Neural cell (in vitro differentiated cells): ENCODE measurements at regions not wholly inside any gene's neighbourhood (a gene's known extent, or its start where the extent isn't known, plus 50 kb on each side); places are given as distances from the start of the nearest gene placed in this dataset.

ENCODE experiments used
- H2AFZ ChIP-seq: fragments of 200-600, 300-800 bp; sonication (generic), shearing (Covaris generic); 2 replicates; pipeline ENCODE4 v1.6.0; 2014; ENCODE audit warnings: low read depth, mild to moderate bottlenecking, antibody characterized with exemption, low read length, moderate library complexity
- H3F3A ChIP-seq: fragments of 200-600 bp; shearing (Covaris generic); 2 replicates; pipeline ENCODE4 v1.6.1; 2016; ENCODE audit warnings: mild to moderate bottlenecking, moderate library complexity, mixed read lengths, antibody characterized with exemption, low read length; ENCODE audit not compliant: insufficient read depth, poor library complexity, severe bottlenecking
- H3K27ac ChIP-seq: fragments of 200-600, 300-800 bp; sonication (generic), shearing (Covaris generic); 2 replicates; pipeline ENCODE4 v1.5.1; 2014; ENCODE audit warnings: mild to moderate bottlenecking, low read length, moderate library complexity
- H3K27me3 ChIP-seq: fragments of 300-800, 200-600 bp; sonication (generic), shearing (Covaris generic); 2 replicates; pipeline ENCODE4 v1.6.0; 2014; ENCODE audit warnings: mild to moderate bottlenecking, low read depth, low read length, moderate library complexity; ENCODE audit not compliant: insufficient read depth
- H3K36me3 ChIP-seq: fragments of 300-800, 200-600 bp; sonication (generic), shearing (Covaris generic); 2 replicates; pipeline ENCODE4 v1.5.1; 2014; ENCODE audit warnings: mild to moderate bottlenecking, antibody characterized with exemption, low read length, moderate library complexity; ENCODE audit not compliant: insufficient read depth
- H3K4me2 ChIP-seq: fragments of 300-800, 200-600 bp; sonication (generic), shearing (Covaris generic); 2 replicates; pipeline ENCODE4 v1.6.0; 2014; ENCODE audit warnings: mild to moderate bottlenecking, low read length
- H3K4me3 ChIP-seq: fragments of 300-800, 200-600 bp; sonication (generic), shearing (Covaris generic); 2 replicates; pipeline ENCODE4 v1.5.1; 2014; ENCODE audit warnings: mild to moderate bottlenecking, low read length, moderate library complexity
- H3K79me2 ChIP-seq: fragments of 200-600 bp; shearing (Covaris generic); replicated peaks from 2 replicates; pipeline ENCODE4 v1.6.0; 2014; ENCODE audit warnings: mild to moderate bottlenecking, low read length, moderate library complexity; ENCODE audit not compliant: insufficient read depth
- H3K9ac ChIP-seq: fragments of 300-800, 200-600 bp; sonication (generic), shearing (Covaris generic); 2 replicates; pipeline ENCODE4 v1.6.1; 2016; ENCODE audit warnings: mild to moderate bottlenecking, low read length, mixed read lengths
- H3K9me2 ChIP-seq: fragments of 200-600 bp; shearing (Covaris generic); 2 replicates; pipeline ENCODE4 v1.6.1; 2016; ENCODE audit warnings: mild to moderate bottlenecking, low read length, mixed read lengths; ENCODE audit not compliant: insufficient read depth
- H3K9me3 ChIP-seq: fragments of 200-600, 300-800 bp; sonication (generic), shearing (Covaris generic); 2 replicates; pipeline ENCODE4 v1.6.1; 2016; ENCODE audit warnings: mild to moderate bottlenecking, mixed run types, low read length, moderate library complexity, mixed read lengths
- H4K20me1 ChIP-seq: fragments of 200-600 bp; shearing (Covaris generic); 2 replicates; pipeline ENCODE4 v1.6.1; 2016; ENCODE audit warnings: mild to moderate bottlenecking, mixed run types; ENCODE audit not compliant: insufficient read depth
- CTCF ChIP-seq: fragments of 450-650 bp; IDR thresholded peaks from 2 replicates; pipeline ENCODE4 v1.5.1; 2014; ENCODE audit warnings: antibody characterized with exemption, mild to moderate bottlenecking, moderate library complexity; ENCODE audit not compliant: poor library complexity, severe bottlenecking
- EP300 ChIP-seq: fragments of 450-650 bp; conservative IDR thresholded peaks from 2 replicates; pipeline ENCODE4 v1.6.1; 2014; ENCODE audit warnings: antibody characterized with exemption, mild to moderate bottlenecking, moderate library complexity; ENCODE audit not compliant: poor library complexity, severe bottlenecking
- EZH2 ChIP-seq: fragments of 200-600, 300-800 bp; shearing (Covaris generic), sonication (generic); IDR thresholded peaks from 2 replicates; pipeline ENCODE4 v1.6.1; 2014; ENCODE audit warnings: antibody characterized with exemption, low read length, borderline replicate concordance, mild to moderate bottlenecking; ENCODE audit not compliant: insufficient read depth, poor library complexity, severe bottlenecking
- MXI1 ChIP-seq: fragments of 450-650 bp; conservative IDR thresholded peaks from 2 replicates; pipeline ENCODE4 v1.6.1; 2014; ENCODE audit warnings: antibody characterized with exemption, mild to moderate bottlenecking; ENCODE audit not compliant: poor library complexity, severe bottlenecking
- POLR2AphosphoS5 ChIP-seq: IDR thresholded peaks from 2 replicates; pipeline ENCODE4 v1.6.1; 2012
- RAD21 ChIP-seq: fragments of 450-650 bp; conservative IDR thresholded peaks from 2 replicates; pipeline ENCODE4 v1.6.1; 2014; ENCODE audit warnings: antibody characterized with exemption, mild to moderate bottlenecking, moderate library complexity
- REST ChIP-seq: IDR thresholded peaks from 2 replicates; pipeline ENCODE4 v1.6.1; 2012; ENCODE audit warnings: borderline replicate concordance
- SMC3 ChIP-seq: fragments of 450-650 bp; conservative IDR thresholded peaks from 2 replicates; pipeline ENCODE4 v1.6.1; 2014; ENCODE audit warnings: antibody characterized with exemption, mild to moderate bottlenecking, moderate library complexity; ENCODE audit not compliant: poor library complexity
- TAF1 ChIP-seq: IDR thresholded peaks from 2 replicates; pipeline ENCODE4 v1.6.1; 2012; ENCODE audit warnings: low read depth

GRCh38 chr2:147630585-147630984, 214.2 kb upstream of the ACVR2A start:
- Histone ChIP-seq H3K36me3 (no peaks in the 10 kb centered on the region), H3K27ac (no peak overlapping the region), H3K9me3 (no peaks in the 10 kb centered on the region), H3K9me2 (no peaks in the 10 kb centered on the region), H3K4me2 (no peak overlapping the region), H2AFZ (no peak overlapping the region), H3F3A (no peaks in the 10 kb centered on the region), H3K9ac (no peak overlapping the region), H3K79me2 (no peaks in the 10 kb centered on the region), H3K27me3 (no peaks in the 10 kb centered on the region), H3K4me3 (no peak overlapping the region), H4K20me1 (no peaks in the 10 kb centered on the region)
- TF ChIP-seq POLR2AphosphoS5 = no peak
- no peak for TF ChIP-seq EP300
- TF ChIP-seq EZH2 = no peak
- no peak for TF ChIP-seq CTCF
- no peak for TF ChIP-seq MXI1

GRCh38 chr2:147628971-147629421, 215.8 kb upstream of the ACVR2A start:
- Histone ChIP-seq H3K27me3 (no peaks in the 10 kb centered on the region), H3K27ac (no peak overlapping the region), H3K9ac (no peak overlapping the region), H3K79me2 (no peaks in the 10 kb centered on the region), H3K9me3 (no peaks in the 10 kb centered on the region), H3K4me2 (no peak overlapping the region), H3K9me2 (no peaks in the 10 kb centered on the region), H3F3A (no peaks in the 10 kb centered on the region), H4K20me1 (no peaks in the 10 kb centered on the region), H2AFZ (no peak overlapping the region), H3K4me3 (no peak overlapping the region), H3K36me3 (no peaks in the 10 kb centered on the region)
- TF ChIP-seq SMC3 = no peak
- no peak for TF ChIP-seq EP300
- no peak for TF ChIP-seq REST
- no peak for TF ChIP-seq MXI1
- no peak for TF ChIP-seq CTCF
- no peak for TF ChIP-seq POLR2AphosphoS5
- TF ChIP-seq RAD21 = no peak
- TF ChIP-seq TAF1 = no peak
- no peak for TF ChIP-seq EZH2
